ENCODE measurements at regions not wholly inside any gene's neighbourhood (a gene's known extent, or its start where the extent isn't known, plus 50 kb on each side); places are given as distances from the start of the nearest gene placed in this dataset.

DNA sequence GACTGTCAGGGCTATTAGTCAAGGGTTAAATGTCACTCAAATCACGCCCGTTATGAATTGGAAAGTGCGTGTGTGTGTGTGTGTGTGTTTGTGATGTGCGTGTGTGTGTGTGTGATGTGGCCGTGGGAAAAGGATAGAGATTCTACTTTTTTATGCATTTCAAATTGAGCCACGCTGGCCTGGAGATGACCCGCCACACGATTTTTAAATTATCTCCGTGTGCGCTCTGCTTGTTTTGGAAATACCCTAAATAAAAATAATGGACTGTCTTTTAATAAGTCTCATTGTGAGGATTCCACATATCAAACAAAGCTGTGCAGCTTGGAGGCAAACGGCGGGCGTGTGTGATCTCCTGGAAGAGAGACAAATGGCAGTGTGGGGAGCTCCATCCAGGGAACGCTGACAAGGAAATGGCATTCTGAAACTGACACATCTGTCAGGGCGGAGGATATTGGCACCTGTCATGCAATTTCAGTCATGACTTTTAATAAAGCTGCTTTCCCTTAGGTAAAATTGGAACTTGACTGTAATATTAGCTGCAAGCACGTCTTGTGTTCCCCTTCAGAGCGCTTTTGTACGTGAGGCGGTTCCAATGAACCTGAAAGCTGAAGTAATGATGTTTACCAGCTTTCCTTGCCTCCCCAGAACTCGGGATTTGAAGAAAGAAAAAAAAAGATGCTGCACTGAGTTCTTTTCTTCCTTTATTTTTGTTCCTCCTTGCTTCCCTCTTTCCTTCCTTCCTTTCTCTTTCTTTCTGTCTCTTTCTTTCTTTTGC, 381.8 kb upstream of the SMIM21 start:
- no peaks in the 10 kb centered on the region for H3K36me3 Mint-ChIP-seq
- H3K4me3 Mint-ChIP-seq, result no peak overlapping the region
- CTCF ChIA-PET, result interaction anchor here (0.7 kb wide), 1 partner anchor 706 kb away, joined by 4 read pairs; no protein-coding TSS in a partner anchor
- no peak overlapping the region for H3K27ac Mint-ChIP-seq
- H3K9me3 Mint-ChIP-seq, result no peaks in the 10 kb centered on the region
- intact Hi-C loops (cut with micrococcal nuclease), result no loop called here
- H3K4me1 Mint-ChIP-seq (ENCODE audit: low read depth), result no peaks in the 10 kb centered on the region
- POLR2A ChIA-PET, result no interaction called here
- peaks cover 5% of the 10 kb centered on the region for H3K27me3 Mint-ChIP-seq
- no peak for DNase-seq

DNA sequence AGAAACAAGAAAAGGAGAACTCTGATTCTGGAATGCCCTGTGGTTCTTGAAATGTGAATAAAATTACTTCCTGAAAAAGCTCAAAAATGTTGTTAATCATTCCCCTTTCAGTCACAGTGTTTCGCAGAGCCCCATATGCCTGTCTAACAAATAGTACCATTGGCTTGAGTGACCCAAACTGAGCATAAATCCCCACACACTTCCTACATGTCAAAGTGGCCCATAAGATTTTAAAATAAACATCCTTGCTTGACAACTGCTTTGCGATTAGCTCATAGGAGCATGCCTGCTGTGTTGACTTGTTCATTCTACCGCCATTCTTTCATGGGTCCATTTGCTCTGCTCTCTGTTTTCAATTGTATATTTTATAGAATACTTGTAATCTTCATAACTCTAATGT, 377.8 kb upstream of the SMIM21 start:
- no peak overlapping the region for H3K4me3 Mint-ChIP-seq
- peaks cover 8% of the 10 kb centered on the region for H3K27me3 Mint-ChIP-seq
- no peak overlapping the region for H3K27ac Mint-ChIP-seq
- H3K4me1 Mint-ChIP-seq (ENCODE audit: low read depth), result no peaks in the 10 kb centered on the region
- H3K36me3 Mint-ChIP-seq, result no peaks in the 10 kb centered on the region
- H3K9me3 Mint-ChIP-seq, result no peaks in the 10 kb centered on the region
- POLR2A ChIA-PET, result no interaction called here
- DNase-seq, result no peak
- intact Hi-C loops (cut with micrococcal nuclease), result no loop called here
- CTCF ChIA-PET, result no interaction called here

DNA sequence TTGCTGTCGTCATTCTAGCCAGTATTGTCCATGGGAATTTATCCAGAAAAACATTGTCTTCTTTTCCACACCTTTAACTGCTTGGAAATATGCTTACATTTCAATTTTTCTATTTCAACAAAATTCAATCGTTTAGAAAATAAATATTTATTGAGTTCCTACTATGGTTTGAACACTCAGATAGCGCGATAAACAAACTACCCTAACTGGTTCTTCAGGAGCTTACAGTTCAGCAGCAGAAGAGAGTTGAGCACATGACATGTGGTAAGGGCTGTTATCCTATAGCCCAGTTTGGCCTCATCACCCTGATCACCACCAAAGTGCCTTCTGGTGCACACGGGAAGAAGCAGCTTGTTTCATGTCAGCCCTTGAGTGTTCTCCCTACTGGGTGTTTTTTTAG, 375.2 kb upstream of the SMIM21 start:
- Mint-ChIP-seq H3K4me3 (no peak overlapping the region), H3K4me1 (ENCODE audit: low read depth) (no peaks in the 10 kb centered on the region), H3K27ac (no peak overlapping the region), H3K27me3 (peaks cover 4% of the 10 kb centered on the region), H3K9me3 (no peaks in the 10 kb centered on the region), H3K36me3 (no peaks in the 10 kb centered on the region)
- ChIA-PET POLR2A (no interaction called here), CTCF (no interaction called here)
- DNase-seq, result no peak
- intact Hi-C loops (cut with micrococcal nuclease), result no loop called here

DNA sequence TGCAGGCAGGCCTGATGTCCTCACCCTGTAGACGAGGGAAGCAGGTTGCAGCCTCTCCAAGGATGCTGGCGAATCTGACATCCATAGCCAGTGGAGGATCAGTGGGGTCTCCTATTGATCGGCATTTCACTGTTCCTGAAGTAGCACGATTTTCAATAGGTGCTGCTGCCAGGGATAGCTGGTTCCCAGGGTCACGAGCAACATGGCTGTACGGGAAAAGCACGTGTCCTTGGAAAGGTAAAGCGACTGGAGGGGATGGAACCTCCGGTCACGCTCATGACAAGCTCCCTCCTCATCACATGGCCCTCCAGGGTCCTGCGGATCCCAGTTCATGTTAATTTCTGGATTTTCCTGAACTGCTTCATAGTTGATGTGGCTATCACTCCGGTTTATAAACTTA, 373.7 kb upstream of the SMIM21 start:
- Mint-ChIP-seq H3K4me3 (no peak overlapping the region), H3K27me3 (peaks cover 3% of the 10 kb centered on the region), H3K4me1 (ENCODE audit: low read depth) (no peaks in the 10 kb centered on the region), H3K36me3 (no peaks in the 10 kb centered on the region), H3K27ac (no peak overlapping the region), H3K9me3 (no peaks in the 10 kb centered on the region)
- CTCF ChIA-PET, result no interaction called here
- intact Hi-C loops (cut with micrococcal nuclease), result no loop called here
- DNase-seq, result no peak
- POLR2A ChIA-PET, result no interaction called here

DNA sequence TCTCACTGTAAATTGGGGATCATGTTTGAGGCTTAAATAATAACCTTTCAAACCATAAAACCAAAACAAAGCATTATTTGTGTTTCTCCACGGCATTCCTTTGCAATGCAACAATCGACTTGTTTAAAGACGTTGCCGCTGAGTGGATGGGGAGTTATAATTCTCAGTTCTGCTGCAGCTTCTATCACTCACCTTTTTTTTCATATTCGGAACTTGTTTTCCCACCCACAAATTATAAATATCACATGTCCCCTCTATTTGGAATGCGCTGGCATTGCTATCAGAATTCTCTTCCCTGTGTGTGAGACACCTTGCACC, 372.8 kb upstream of the SMIM21 start:
- DNase-seq, result no peak
- intact Hi-C loops (cut with micrococcal nuclease), result no loop called here
- POLR2A ChIA-PET, result no interaction called here
- H3K9me3 Mint-ChIP-seq, result no peaks in the 10 kb centered on the region
- H3K4me3 Mint-ChIP-seq, result no peak overlapping the region
- CTCF ChIA-PET, result no interaction called here
- no peaks in the 10 kb centered on the region for H3K4me1 Mint-ChIP-seq (ENCODE audit: low read depth)
- H3K27me3 Mint-ChIP-seq, result peaks cover 3% of the 10 kb centered on the region
- no peak overlapping the region for H3K27ac Mint-ChIP-seq
- H3K36me3 Mint-ChIP-seq, result no peaks in the 10 kb centered on the region

DNA sequence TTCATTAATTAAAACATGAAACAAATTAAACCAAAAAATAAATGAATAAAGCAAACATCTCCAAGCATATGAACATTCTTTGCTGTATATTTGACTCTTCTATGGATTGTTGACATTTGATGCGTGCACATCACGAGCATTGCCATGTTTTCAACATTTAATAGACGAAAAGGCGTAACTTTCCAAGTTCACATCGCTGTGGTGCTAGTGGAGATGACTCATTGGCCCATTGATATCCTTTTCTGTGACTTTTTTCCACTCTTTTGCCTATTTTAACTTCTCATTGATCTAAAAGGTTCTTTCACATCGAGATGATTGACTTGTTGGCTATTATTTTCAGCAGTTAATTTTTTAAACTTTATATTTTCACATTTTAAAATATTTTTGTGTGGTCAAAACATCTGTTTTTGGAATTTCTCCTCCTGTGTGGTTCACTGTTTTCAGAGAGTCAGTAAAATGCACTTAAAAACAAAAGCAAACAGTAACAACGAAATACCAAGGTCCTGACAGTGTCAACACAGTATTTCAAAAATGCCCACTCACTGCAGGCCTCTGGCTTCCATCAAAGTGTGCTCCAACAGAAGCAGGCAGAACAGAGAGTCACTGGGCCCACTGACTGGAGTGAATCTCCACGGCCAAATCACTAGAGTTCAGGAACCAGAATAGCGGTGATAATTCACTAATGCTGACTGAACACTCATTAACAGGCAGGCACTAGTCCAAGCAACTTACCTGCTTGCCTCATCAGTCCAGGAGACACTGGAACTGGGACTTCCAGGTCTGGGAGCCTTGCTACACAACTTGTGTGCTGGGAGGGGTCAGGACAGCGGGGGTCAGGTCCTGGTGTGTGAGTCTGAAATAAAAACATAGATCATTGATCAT, 372.2 kb upstream of the SMIM21 start:
- H3K36me3 Mint-ChIP-seq, result no peaks in the 10 kb centered on the region
- ChIA-PET POLR2A (no interaction called here), CTCF (no interaction called here)
- DNase-seq, result no peak
- intact Hi-C loops (cut with micrococcal nuclease), result no loop called here
- H3K27ac Mint-ChIP-seq, result no peak overlapping the region
- no peaks in the 10 kb centered on the region for H3K9me3 Mint-ChIP-seq
- no peak overlapping the region for H3K4me3 Mint-ChIP-seq
- H3K4me1 Mint-ChIP-seq (ENCODE audit: low read depth), result no peaks in the 10 kb centered on the region
- peaks cover 3% of the 10 kb centered on the region for H3K27me3 Mint-ChIP-seq

DNA sequence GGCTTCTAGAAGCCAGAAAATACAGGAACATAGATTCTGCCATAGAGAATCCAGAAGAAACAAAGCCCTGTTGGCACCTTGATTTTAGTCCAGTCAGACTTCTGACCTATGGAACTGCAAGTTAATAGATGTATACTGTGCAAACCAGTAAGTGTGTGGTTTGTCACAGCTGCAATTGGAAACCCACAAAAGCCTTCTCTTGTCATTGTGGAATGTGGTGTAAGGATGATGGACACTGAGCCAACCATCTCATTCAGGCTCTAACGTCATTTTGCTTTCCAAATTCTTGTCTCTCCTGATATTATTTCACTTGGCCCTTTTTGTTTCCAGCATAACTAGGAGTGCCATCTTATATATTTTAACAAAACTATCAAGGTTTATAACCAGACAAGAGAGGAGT, 369.5 kb upstream of the SMIM21 start:
- Mint-ChIP-seq H3K4me1 (ENCODE audit: low read depth) (no peaks in the 10 kb centered on the region), H3K27ac (no peak overlapping the region), H3K27me3 (peaks cover 3% of the 10 kb centered on the region), H3K9me3 (peaks cover 3% of the 10 kb centered on the region), H3K36me3 (no peaks in the 10 kb centered on the region), H3K4me3 (no peak overlapping the region)
- intact Hi-C loops (cut with micrococcal nuclease), result no loop called here
- ChIA-PET POLR2A (no interaction called here), CTCF (no interaction called here)
- no peak for DNase-seq

DNA sequence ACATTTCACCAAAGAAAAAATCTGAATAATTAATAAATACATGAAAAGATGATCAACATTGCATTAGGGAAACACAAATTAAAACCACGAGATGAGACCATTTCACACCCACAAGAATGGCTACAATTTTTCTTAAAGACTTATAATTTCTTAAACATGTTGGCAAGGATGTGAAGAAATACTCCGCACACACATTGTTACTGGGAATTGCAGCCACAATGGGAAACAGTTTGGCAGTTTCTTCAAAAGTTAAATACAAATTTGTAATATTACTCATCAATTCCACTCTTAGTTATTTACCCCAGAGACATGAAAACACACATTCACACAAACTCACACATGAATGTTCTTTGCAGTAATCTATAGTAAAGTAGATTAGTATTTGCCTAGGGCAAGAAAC, 363.3 kb upstream of the SMIM21 start:
- peaks cover 3% of the 10 kb centered on the region for H3K9me3 Mint-ChIP-seq
- no peak overlapping the region for H3K4me3 Mint-ChIP-seq
- no peaks in the 10 kb centered on the region for H3K4me1 Mint-ChIP-seq (ENCODE audit: low read depth)
- DNase-seq, result no peak
- peaks cover 2% of the 10 kb centered on the region for H3K27me3 Mint-ChIP-seq
- ChIA-PET CTCF (no interaction called here), POLR2A (no interaction called here)
- H3K36me3 Mint-ChIP-seq, result no peaks in the 10 kb centered on the region
- H3K27ac Mint-ChIP-seq, result no peak overlapping the region
- intact Hi-C loops (cut with micrococcal nuclease), result no loop called here

DNA sequence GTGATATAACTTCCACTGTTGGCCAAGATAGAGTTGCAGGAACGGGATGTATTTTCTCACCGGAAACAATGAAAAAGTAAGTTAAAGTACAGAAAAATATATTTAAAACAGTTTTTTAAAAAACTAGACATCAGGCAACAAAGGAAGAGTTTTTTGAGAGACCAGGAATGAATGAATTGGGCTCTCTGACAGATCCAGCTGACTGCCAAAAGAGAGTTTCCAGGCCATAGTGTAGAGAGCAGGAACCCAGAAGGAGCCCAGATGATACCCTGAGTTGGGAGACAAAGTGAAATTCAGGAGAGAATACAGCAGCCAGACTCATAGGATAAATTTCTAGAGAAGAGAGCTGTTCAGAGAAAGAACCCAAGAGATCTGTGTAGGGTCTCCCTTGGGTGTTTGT, 362.6 kb upstream of the SMIM21 start:
- intact Hi-C loops (cut with micrococcal nuclease), result no loop called here

DNA sequence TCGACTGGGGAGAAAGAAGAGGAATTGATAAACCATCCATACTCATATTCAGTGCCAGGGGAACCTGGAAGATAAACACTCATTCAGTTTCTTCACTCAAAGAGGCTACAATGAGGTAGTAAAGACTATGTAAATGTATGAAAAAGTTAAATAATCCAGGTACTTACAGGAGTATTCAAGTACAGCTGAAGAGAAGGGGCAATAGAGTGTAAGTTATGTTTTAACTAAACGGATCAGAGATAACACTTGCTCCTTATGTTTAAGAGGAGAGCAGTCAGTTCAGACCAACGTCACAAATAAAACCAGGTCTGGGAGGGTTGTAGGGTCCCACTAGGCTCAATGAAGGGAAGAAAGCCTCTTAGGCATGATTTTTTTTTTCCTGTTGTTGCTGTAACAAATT, 358.3 kb upstream of the SMIM21 start:
- no peaks in the 10 kb centered on the region for H3K4me1 Mint-ChIP-seq (ENCODE audit: low read depth)
- no peaks in the 10 kb centered on the region for H3K36me3 Mint-ChIP-seq
- no peaks in the 10 kb centered on the region for H3K9me3 Mint-ChIP-seq
- no peak for DNase-seq
- no peak overlapping the region for H3K4me3 Mint-ChIP-seq
- peaks cover 8% of the 10 kb centered on the region for H3K27me3 Mint-ChIP-seq
- intact Hi-C loops (cut with micrococcal nuclease), result no loop called here
- ChIA-PET CTCF (no interaction called here), POLR2A (no interaction called here)
- H3K27ac Mint-ChIP-seq, result no peak overlapping the region

More for the DNA sequence above, 362.6 kb upstream of the SMIM21 start:
- ChIA-PET CTCF (no interaction called here), POLR2A (no interaction called here)
- DNase-seq, result no peak
- Mint-ChIP-seq H3K27me3 (peaks cover 4% of the 10 kb centered on the region), H3K36me3 (no peaks in the 10 kb centered on the region), H3K4me3 (no peak overlapping the region), H3K9me3 (peaks cover 3% of the 10 kb centered on the region), H3K27ac (no peak overlapping the region), H3K4me1 (ENCODE audit: low read depth) (no peaks in the 10 kb centered on the region)

DNA sequence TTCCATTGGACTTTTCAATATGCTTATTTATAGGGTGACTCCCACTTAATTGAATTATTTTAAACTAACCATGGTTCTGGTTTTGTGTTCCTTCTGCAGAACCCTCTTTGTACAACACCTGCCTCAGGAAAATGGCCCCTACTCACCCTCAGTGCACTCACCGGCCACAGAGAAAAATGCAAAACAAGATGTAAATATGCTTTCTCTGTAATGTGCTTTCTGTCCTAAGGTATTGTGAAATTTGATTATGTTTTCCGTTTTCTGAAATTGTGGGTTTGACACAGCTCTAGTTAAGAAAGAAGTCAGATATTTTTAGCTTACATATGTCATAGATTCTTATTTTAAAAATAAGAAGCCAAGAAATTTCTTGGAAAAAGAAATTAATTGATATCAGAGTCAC, 357.7 kb upstream of the SMIM21 start:
- H3K27ac Mint-ChIP-seq, result no peak overlapping the region
- POLR2A ChIA-PET, result no interaction called here
- no peak for DNase-seq
- no peaks in the 10 kb centered on the region for H3K4me1 Mint-ChIP-seq (ENCODE audit: low read depth)
- H3K36me3 Mint-ChIP-seq, result no peaks in the 10 kb centered on the region
- H3K27me3 Mint-ChIP-seq, result peaks cover 8% of the 10 kb centered on the region
- H3K4me3 Mint-ChIP-seq, result no peak overlapping the region
- H3K9me3 Mint-ChIP-seq, result no peaks in the 10 kb centered on the region
- CTCF ChIA-PET, result no interaction called here
- intact Hi-C loops (cut with micrococcal nuclease), result no loop called here

DNA sequence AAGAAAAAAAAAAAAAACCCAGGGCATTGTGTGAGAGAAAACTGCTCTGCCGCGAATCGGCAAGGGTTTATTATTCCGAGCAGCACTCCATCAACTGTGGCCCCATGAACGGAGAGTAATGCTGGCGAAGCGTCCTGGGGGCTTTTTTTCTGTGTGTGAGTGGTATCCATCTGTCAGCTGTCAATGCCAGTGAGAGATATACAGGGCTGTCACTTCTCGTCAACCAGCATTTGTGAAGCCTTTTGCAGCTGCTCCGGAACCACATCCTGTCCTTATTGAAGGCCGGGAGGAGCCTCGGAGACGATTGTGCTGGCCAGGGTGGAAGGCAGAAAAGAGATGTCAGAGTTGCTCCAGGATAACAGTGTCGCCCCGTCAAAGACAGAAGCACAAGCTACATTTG, 356.9 kb upstream of the SMIM21 start:
- Mint-ChIP-seq H3K27ac (no peak overlapping the region), H3K9me3 (no peaks in the 10 kb centered on the region), H3K36me3 (no peaks in the 10 kb centered on the region), H3K4me3 (no peak overlapping the region), H3K27me3 (peaks cover 6% of the 10 kb centered on the region), H3K4me1 (ENCODE audit: low read depth) (no peaks in the 10 kb centered on the region)
- DNase-seq, result no peak
- intact Hi-C loops (cut with micrococcal nuclease), result no loop called here
- CTCF ChIA-PET, result no interaction called here
- POLR2A ChIA-PET, result no interaction called here

DNA sequence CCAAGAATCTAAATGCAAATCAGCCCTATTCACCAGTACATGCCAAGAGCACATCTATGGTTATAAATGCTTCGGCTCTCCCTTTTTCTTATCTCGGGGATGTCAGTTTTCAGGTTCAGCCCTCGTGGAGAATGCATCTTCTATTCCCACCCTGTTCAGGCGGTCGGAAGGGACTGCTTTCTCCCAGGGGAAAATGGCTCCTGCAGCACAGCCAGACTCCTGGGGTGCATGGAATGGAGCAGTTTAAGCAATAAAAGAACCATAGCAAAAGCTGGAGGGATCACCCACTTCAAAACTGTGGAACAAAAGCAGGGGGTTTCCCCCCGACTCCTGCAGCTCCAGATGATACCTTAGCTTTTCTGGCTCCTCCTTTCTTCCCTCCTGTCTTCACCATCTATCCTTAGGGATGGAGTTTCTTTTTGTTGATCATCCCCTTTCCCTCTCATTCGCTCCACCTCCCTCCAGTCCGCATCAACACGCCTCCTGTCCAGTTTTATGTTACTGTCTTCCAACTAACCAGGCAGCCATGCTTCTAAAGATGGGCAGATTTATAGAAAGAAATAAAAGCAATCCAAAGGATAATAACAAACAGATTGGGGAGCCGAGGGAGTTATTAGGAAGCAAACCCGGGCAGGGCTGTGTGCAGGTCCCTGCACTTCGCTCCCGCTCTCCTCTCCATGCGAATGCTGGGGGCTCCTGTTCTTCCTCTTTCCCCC, 356.2 kb upstream of the SMIM21 start:
- intact Hi-C loops (cut with micrococcal nuclease), result no loop called here
- Mint-ChIP-seq H3K4me3 (no peak overlapping the region), H3K36me3 (no peaks in the 10 kb centered on the region), H3K4me1 (ENCODE audit: low read depth) (no peaks in the 10 kb centered on the region), H3K27me3 (peaks cover 5% of the 10 kb centered on the region), H3K27ac (no peak overlapping the region), H3K9me3 (no peaks in the 10 kb centered on the region)
- CTCF ChIA-PET, result no interaction called here
- POLR2A ChIA-PET, result no interaction called here
- DNase-seq, result no peak
